Kidney epithelial cell (primary cell): ENCODE measurements at regions not wholly inside any gene's neighbourhood (a gene's known extent, or its start where the extent isn't known, plus 50 kb on each side); places are given as distances from the start of the nearest gene placed in this dataset.

Experiments used
- DNase-seq: peaks from one replicate; pipeline ENCODE4 v3.0.0-alpha.2; 2010; ENCODE audit warnings: low read depth
- H3K27me3 ChIP-seq: 2 replicates; pipeline ENCODE4 v1.6.0; 2011; ENCODE audit warnings: low read length; ENCODE audit not compliant: control insufficient read depth, insufficient read depth
- H3K36me3 ChIP-seq: 2 replicates; pipeline ENCODE4 v1.5.1; 2011; ENCODE audit warnings: low read length; ENCODE audit not compliant: control insufficient read depth, insufficient read depth
- H3K4me3 ChIP-seq: 2 replicates; pipeline ENCODE4 v1.5.1; 2011; ENCODE audit warnings: low read depth, mild to moderate bottlenecking, control low read depth, low read length
- TF ChIP-seq, protein P1 (sequence below): IDR thresholded peaks from 2 replicates; pipeline ENCODE4 v1.5.1; 2011; ENCODE audit warnings: mild to moderate bottlenecking, moderate library complexity, low read length, control low read depth, inconsistent platforms; ENCODE audit not compliant: insufficient read depth, poor library complexity, severe bottlenecking

DNA sequence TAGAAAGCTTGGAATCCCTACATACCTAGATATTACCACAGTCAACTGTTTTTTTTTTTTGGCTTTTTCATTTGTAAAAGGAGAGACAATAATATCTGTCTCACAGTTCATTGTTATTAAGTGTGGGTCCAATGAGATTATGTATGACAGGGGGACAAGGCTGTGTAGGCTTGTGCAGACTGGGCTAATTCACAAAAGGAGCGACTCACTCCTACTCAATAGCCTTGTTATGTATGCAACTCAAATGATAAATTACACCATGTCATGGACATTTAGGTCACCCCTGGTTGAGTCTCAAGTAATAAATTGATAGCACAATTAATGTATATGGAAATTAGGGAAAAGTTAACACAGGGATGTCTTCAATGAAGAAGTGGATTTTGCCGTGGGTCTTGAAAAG lies 208.2 kb upstream of the MAP3K7 start:
- TF ChIP-seq, protein P1, sequence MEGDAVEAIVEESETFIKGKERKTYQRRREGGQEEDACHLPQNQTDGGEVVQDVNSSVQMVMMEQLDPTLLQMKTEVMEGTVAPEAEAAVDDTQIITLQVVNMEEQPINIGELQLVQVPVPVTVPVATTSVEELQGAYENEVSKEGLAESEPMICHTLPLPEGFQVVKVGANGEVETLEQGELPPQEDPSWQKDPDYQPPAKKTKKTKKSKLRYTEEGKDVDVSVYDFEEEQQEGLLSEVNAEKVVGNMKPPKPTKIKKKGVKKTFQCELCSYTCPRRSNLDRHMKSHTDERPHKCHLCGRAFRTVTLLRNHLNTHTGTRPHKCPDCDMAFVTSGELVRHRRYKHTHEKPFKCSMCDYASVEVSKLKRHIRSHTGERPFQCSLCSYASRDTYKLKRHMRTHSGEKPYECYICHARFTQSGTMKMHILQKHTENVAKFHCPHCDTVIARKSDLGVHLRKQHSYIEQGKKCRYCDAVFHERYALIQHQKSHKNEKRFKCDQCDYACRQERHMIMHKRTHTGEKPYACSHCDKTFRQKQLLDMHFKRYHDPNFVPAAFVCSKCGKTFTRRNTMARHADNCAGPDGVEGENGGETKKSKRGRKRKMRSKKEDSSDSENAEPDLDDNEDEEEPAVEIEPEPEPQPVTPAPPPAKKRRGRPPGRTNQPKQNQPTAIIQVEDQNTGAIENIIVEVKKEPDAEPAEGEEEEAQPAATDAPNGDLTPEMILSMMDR, result no peak
- H3K4me3 ChIP-seq, result no peak overlapping the region
- no peak for DNase-seq
- H3K27me3 ChIP-seq, result no peaks in the 10 kb centered on the region
- H3K36me3 ChIP-seq, result no peaks in the 10 kb centered on the region

DNA sequence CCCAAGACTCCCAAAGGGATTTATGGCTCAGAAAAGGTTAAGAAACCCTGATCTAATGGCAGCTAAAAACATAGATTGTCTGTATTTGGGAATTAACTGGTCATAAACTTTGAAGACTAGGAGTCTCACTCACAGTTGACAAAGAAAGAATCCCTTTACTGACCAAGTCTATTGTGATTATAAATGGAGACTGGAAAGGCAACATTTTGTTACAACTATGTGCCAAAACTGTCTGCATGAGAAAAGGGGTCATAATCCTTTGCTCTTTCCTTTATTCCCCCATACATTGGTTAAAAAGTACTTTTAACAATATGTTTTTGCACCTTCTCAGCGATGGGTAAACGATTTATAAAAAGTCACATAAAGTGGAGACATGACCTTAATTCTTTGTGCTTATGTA lies 206.9 kb upstream of the MAP3K7 start:
- H3K27me3 ChIP-seq, result no peaks in the 10 kb centered on the region
- TF ChIP-seq, protein P1, result no peak
- no peak for DNase-seq
- H3K36me3 ChIP-seq, result no peaks in the 10 kb centered on the region
- H3K4me3 ChIP-seq, result no peak overlapping the region

DNA sequence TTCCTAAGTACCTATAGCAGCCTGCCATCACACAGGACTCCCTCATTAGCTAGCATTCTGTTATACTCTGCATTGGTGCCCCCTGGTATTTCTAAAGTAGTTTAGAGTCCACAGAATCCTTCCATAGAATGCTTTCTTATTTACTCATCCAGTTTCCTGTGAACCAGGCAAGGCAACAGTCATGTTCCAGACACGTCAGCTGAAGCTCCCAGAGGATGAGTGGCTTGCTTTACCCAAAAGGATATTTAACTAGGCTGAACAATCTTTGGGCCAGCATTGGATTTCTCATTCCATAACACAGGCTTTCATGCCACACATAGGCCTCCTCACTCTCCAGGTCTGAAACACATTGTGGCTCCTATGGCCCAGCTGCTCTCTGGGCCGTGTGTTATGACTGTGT lies 203.8 kb upstream of the MAP3K7 start:
- TF ChIP-seq, protein P1, result no peak

DNA sequence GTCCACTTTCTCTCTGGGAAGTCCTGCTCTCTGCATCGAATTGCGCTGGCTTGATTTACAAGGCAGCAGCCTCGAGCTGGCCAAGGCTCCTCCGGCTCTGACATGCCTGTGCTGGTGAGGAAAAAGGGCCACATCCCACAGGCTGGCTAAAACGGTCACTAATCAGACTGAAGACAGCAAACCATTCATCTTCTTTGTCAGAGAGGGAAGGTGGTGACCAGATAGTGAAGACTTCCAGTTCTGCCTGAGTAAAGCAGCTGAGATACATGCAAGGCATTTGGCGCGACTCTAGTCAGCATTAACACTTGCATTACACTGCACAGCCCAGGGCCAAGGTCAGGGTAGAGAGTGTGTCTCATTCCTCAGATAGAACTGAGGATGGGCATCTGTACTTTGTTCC lies 203.2 kb upstream of the MAP3K7 start:
- no peak for DNase-seq
- no peaks in the 10 kb centered on the region for H3K27me3 ChIP-seq
- TF ChIP-seq, protein P1, result no peak
- H3K4me3 ChIP-seq, result no peak overlapping the region
- H3K36me3 ChIP-seq, result no peaks in the 10 kb centered on the region

More for the DNA sequence above, 203.8 kb upstream of the MAP3K7 start:
- Histone ChIP-seq H3K4me3 (no peak overlapping the region), H3K36me3 (no peaks in the 10 kb centered on the region), H3K27me3 (no peaks in the 10 kb centered on the region)
- no peak for DNase-seq

DNA sequence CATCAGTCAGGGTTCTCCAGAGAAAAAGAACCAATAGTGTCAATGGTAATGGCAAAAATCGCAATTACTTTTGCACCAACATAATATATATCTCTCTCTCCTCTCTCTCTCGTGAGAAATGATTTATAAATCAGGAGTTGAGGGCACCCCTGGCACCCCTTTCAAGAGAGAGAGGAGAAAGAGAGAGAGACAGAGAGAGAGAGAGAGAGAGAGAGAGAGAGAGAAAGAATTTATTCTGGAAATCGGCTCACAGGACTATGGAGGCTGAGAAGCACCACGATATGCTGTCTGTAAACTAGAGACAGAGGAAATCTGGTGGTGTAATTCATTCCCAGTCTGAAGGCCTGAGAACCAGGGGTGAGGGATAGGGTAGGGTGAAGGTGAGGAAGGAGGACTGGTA lies 201.9 kb upstream of the MAP3K7 start:
- Histone ChIP-seq H3K27me3 (no peaks in the 10 kb centered on the region), H3K36me3 (no peaks in the 10 kb centered on the region), H3K4me3 (no peak overlapping the region)
- no peak for DNase-seq
- TF ChIP-seq, protein P1, result no peak

DNA sequence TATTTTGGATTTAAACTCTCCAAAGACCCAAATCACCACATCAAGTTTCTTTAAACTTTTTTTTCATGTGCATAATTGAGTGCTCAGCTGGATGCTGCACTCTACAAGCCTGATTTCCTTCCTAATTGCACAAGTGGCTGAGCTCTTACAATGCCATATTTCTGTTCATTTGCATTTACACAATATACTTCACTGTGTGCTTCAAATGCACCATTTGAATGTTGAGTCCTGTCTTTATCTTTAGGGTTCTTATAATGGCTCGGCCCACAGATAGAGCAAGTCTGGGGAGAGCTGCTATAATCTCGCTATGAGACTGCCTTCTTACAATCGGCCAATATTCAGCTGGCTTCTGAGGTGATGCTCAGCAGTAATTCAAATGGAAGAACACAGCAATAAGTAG lies 200.6 kb upstream of the MAP3K7 start:
- Histone ChIP-seq H3K36me3 (no peaks in the 10 kb centered on the region), H3K27me3 (no peaks in the 10 kb centered on the region), H3K4me3 (no peak overlapping the region)
- DNase-seq, result no peak
- TF ChIP-seq, protein P1, result no peak
